ENCODE measurements at regions not wholly inside any gene's neighbourhood (a gene's known extent, or its start where the extent isn't known, plus 50 kb on each side); places are given as distances from the start of the nearest gene placed in this dataset.

DNA sequence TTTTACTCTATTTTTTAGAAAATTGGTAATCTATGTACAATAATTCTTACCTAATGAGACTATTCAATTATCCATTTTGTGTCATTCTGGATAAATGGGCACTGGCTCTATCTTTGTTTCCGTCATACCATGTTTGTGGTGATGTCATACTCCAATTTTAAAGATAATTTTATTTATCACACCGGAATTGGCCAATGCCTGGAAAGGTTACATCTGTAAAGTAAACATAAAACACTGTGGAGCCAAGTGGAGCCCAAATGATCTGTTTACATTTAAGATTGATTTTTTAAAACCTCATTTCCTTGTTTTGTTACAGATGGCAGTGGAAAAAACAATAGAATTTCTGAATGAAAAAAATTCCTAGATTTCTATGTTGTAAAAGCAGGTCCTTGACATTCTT is 120.2 kb upstream of the GPRIN3 start:
- no peaks in the 10 kb centered on the region for H3K36me3 ChIP-seq (ENCODE audit: insufficient read depth, low read length)
- H3K9me3 ChIP-seq (ENCODE audit: control insufficient read depth, insufficient read depth, low read length), result no peaks in the 10 kb centered on the region
- no peak overlapping the region for H3K9ac ChIP-seq (ENCODE audit: low read depth, low read length)
- H3K4me1 ChIP-seq (ENCODE audit: insufficient read depth, low read length), result no peaks in the 10 kb centered on the region

DNA sequence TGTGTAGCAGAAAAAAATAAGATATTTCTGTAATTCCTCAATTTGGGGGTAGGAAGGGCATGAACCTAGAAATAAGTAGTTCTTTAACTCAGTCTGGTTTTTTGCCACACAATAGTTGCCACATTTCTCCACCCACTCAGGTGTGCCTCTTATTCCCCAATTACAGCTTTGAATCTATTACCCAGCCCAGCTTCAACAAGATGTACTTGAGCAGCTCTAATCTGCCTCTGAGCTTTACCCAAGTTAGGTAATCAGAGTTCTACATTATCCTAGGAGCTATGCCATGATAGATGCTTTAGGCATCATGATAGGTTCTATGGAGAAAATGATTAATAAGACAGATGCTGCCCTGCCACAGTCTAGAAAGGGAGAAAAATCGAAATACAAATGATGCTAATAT is 117.4 kb upstream of the GPRIN3 start:
- Histone ChIP-seq H3K9me3 (ENCODE audit: control insufficient read depth, insufficient read depth, low read length) (no peaks in the 10 kb centered on the region), H3K36me3 (ENCODE audit: insufficient read depth, low read length) (no peaks in the 10 kb centered on the region), H3K9ac (ENCODE audit: low read depth, low read length) (no peak overlapping the region), H3K4me1 (ENCODE audit: insufficient read depth, low read length) (no peaks in the 10 kb centered on the region)

DNA sequence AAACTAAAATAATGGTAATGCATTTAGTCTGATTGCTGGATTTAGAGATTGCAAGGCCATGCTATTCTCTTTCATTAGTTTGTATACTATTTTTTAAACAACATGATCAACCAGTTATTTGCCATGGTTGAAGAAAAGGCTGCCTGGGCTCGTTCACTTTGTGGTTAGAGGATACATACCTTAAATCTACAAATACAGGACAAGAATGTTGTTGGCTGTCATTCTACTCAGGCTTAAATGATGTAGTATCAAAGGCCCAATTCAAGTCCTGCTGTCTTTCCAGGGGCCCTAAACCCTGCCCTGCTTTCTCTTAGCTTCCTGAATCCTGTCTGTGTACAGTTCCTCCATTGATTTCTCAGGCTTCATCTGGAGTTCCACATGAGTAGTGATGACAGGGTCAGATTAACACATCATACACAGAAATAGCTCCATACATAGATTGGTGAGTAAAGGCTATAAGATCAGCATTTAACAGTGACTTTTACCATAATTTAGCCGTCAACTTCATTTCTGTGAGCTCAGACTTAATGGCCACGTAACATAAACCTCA is 114.9 kb upstream of the GPRIN3 start:
- peaks cover 9% of the 10 kb centered on the region; the same call in 1 of the 2 replicates for H3K4me1 ChIP-seq (ENCODE audit: insufficient read depth, low read length)
- H3K9me3 ChIP-seq (ENCODE audit: control insufficient read depth, insufficient read depth, low read length), result no peaks in the 10 kb centered on the region
- H3K36me3 ChIP-seq (ENCODE audit: insufficient read depth, low read length), result no peaks in the 10 kb centered on the region
- no peak overlapping the region for H3K9ac ChIP-seq (ENCODE audit: low read depth, low read length)

DNA sequence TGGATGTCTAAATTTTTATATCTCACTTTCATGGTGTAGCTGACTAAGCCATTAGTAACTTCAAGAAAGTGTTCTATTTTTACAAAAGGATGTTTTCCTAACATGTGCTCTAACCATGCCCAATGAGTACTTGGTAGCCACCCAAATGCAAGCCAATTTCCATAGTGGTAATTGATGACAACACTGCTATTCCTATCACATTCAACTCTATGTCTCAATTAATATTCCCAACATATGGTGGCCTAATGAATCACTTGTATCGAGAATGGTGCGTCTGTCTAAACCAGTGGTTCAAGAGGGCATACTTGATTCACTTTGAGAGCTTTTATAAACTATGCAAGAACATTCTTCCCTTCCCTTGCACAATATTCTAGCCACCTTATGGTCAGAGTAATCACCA is 112.9 kb upstream of the GPRIN3 start:
- Histone ChIP-seq H3K9ac (ENCODE audit: low read depth, low read length) (no peak overlapping the region), H3K9me3 (ENCODE audit: control insufficient read depth, insufficient read depth, low read length) (no peaks in the 10 kb centered on the region), H3K4me1 (ENCODE audit: insufficient read depth, low read length) (peaks cover 9% of the 10 kb centered on the region; the same call in 1 of the 2 replicates), H3K36me3 (ENCODE audit: insufficient read depth, low read length) (no peaks in the 10 kb centered on the region)

DNA sequence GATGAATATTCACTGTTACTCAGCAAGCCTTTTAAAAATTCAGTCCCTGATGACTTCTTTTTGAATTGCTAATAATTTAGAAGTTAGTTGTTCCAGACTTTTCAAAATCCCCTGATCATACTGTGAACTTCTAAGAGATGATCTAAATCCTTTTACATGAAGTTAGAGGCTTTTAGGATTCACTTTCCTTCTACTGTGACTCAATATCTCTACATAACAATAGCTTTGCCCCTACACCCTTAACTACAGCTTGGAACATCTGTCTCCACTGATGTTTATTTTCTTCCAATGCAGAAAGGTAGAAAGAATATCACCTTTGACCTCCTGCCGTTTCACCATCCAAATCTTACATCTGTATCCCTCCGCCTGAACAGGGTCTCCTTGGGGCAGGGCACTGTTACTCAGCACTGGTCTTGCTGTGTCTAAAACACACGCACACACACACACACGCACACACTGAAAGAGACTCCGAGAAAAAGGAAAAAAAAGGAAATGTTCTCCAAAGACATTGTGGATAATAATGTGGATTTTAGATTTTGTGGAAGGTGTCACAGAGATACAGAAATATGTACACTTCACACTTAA is 111.6 kb upstream of the GPRIN3 start:
- Histone ChIP-seq H3K4me1 (ENCODE audit: insufficient read depth, low read length) (peaks cover 9% of the 10 kb centered on the region; the same call in 1 of the 2 replicates), H3K36me3 (ENCODE audit: insufficient read depth, low read length) (no peaks in the 10 kb centered on the region), H3K9ac (ENCODE audit: low read depth, low read length) (no peak overlapping the region), H3K9me3 (ENCODE audit: control insufficient read depth, insufficient read depth, low read length) (no peaks in the 10 kb centered on the region)

DNA sequence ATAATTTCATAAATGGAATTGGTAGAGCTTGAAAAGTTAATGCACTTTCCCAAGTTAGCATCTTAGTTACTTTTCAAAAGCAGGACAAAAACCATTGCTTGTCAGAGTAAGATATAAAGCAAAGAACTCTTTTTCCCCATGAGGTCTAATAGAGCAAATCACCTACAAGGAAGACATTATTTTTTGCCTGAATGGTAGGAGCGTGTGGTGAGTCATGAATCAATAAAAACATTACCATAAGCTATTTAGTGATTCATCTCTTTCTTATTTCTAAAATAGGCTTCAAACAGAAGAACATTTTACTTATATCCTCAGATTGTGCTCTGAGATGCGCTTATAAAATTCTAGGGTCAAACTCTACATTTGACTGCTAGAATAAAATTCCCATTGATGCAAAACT is 109.4 kb upstream of the GPRIN3 start:
- H3K9ac ChIP-seq (ENCODE audit: low read depth, low read length), result no peak overlapping the region
- H3K4me1 ChIP-seq (ENCODE audit: insufficient read depth, low read length), result peaks cover 9% of the 10 kb centered on the region; the same call in 1 of the 2 replicates
- no peaks in the 10 kb centered on the region for H3K9me3 ChIP-seq (ENCODE audit: control insufficient read depth, insufficient read depth, low read length)
- no peaks in the 10 kb centered on the region for H3K36me3 ChIP-seq (ENCODE audit: insufficient read depth, low read length)

DNA sequence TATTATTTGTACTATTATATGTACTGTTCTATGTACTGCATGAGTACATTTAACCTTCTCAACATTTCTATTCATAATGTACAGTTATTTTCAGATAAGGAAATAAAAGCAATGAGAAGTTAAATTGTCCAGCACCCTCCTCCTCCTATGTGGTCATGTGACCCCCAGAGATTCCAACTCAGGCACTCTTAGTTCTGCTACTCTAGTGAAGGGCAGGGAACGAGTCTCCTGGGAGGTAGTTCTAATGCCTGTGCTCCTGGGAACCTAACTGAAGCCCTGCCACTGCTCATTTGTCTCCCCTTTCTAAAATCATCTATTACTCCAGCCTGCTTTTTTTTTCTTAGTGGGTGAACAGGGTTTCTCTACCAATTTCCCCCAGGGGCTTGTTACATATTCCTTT is 105.9 kb upstream of the GPRIN3 start:
- no peak overlapping the region for H3K9ac ChIP-seq (ENCODE audit: low read depth, low read length)
- H3K9me3 ChIP-seq (ENCODE audit: control insufficient read depth, insufficient read depth, low read length), result no peaks in the 10 kb centered on the region
- peaks cover 4% of the 10 kb centered on the region; the same call in 1 of the 2 replicates for H3K4me1 ChIP-seq (ENCODE audit: insufficient read depth, low read length)
- H3K36me3 ChIP-seq (ENCODE audit: insufficient read depth, low read length), result no peaks in the 10 kb centered on the region

DNA sequence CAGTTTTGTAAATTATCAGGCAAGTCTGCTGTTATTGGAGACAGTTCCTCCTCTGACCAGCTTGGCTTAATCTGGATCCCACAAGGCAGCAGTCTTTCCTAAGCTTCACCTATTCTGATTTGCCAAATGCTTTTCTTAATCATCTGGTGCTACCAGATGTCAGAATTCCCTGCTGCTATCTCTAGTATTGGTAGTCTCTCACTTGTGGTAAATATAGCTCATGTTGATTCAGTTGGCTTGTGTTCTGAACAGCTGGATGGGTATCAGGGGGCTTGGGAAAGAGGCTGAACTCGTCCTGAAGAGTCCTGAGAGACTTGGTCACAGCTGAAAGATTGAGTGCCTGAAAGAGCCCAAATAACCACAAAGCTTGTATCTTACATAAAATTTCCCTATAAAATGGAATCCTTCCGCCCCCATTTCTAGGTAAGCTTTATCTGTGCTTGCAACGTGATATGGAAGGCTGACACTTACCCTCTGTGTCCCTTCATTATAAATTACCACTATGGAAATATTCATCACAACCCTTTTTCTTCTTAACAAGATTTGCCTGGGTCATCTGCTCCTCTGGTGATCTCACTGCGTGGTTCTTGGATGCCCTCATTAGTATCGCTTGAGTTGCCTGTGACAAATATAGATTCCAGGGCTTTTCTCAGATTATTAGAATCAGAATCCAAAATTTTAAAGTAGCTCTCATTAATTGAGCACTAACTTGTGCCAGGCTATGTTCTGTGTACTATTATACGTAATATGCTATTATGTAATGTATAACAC is 104.1 kb upstream of the GPRIN3 start:
- Histone ChIP-seq H3K4me1 (ENCODE audit: insufficient read depth, low read length) (0 out of 2 replicates have a peak, but pooled peaks cover 4% of the 10 kb centered on the region), H3K36me3 (ENCODE audit: insufficient read depth, low read length) (no peaks in the 10 kb centered on the region), H3K9ac (ENCODE audit: low read depth, low read length) (no peak overlapping the region), H3K9me3 (ENCODE audit: control insufficient read depth, insufficient read depth, low read length) (no peaks in the 10 kb centered on the region)

DNA sequence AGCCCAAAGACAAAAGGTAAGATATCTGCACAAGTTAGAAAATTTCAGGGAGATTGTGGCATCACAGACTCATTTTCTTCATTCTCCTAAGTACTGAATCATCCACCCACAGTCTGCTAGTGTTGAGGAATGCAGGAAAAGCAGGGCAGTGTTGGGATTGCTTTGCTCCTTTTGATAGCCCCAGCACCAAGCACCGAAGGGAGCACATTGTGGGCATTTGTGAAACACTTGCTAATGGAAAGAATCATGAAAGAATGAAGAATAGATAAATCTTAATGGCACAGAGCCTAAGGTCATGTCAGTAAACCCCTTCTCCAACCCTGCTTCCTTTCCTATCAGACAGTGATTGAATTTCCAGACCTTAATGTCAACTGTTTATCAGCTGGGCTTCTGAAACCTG is 103.1 kb upstream of the GPRIN3 start:
- 0 out of 2 replicates have a peak, but pooled peaks cover 4% of the 10 kb centered on the region for H3K4me1 ChIP-seq (ENCODE audit: insufficient read depth, low read length)
- H3K9ac ChIP-seq (ENCODE audit: low read depth, low read length), result no peak overlapping the region
- no peaks in the 10 kb centered on the region for H3K36me3 ChIP-seq (ENCODE audit: insufficient read depth, low read length)
- H3K9me3 ChIP-seq (ENCODE audit: control insufficient read depth, insufficient read depth, low read length), result no peaks in the 10 kb centered on the region

DNA sequence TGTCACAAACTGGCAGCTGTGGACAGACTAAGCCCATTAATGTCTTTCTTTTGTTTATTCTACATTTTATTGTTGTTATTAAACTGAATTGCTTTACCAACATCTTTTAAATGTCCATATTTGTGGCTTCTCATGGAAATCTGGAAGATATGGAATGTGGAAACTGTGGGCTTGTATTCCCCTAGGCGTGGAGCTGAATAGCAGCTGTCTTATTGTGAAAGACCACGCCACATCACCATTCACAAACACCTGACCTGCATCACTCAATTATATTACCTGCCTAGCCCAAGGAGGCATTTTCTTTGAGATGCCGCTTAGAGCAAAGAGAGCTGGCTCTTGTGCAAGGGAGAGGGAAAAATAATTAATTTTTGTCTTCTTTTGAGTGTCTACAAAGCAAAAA is 96.9 kb upstream of the GPRIN3 start:
- no peaks in the 10 kb centered on the region for H3K9me3 ChIP-seq (ENCODE audit: control insufficient read depth, insufficient read depth, low read length)
- H3K4me1 ChIP-seq (ENCODE audit: insufficient read depth, low read length), result peaks cover 9% of the 10 kb centered on the region; the same call in 1 of the 2 replicates
- no peak overlapping the region for H3K9ac ChIP-seq (ENCODE audit: low read depth, low read length)
- no peaks in the 10 kb centered on the region for H3K36me3 ChIP-seq (ENCODE audit: insufficient read depth, low read length)

DNA sequence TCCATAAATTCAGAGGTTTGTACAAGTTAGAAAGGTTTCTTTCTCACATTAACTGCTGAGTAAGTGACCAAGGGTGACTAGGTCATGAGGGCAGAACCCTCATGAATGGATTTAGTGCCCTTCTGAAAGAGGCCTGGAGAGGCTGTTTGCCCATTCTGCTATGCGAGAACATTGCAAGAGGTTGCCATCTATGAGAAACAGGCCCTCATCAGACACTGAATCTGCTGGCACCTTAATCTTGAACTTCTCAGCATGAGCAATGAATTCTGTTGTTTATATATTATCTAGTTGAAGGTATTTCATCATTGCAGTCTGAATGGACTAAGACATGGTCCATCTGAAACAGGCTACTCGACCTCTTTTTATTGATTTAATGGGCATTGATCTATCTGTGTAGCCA is 96.2 kb upstream of the GPRIN3 start:
- H3K4me1 ChIP-seq (ENCODE audit: insufficient read depth, low read length), result peaks cover 10% of the 10 kb centered on the region; the same call in 1 of the 2 replicates
- H3K9me3 ChIP-seq (ENCODE audit: control insufficient read depth, insufficient read depth, low read length), result no peaks in the 10 kb centered on the region
- H3K9ac ChIP-seq (ENCODE audit: low read depth, low read length), result no peak overlapping the region
- H3K36me3 ChIP-seq (ENCODE audit: insufficient read depth, low read length), result no peaks in the 10 kb centered on the region

DNA sequence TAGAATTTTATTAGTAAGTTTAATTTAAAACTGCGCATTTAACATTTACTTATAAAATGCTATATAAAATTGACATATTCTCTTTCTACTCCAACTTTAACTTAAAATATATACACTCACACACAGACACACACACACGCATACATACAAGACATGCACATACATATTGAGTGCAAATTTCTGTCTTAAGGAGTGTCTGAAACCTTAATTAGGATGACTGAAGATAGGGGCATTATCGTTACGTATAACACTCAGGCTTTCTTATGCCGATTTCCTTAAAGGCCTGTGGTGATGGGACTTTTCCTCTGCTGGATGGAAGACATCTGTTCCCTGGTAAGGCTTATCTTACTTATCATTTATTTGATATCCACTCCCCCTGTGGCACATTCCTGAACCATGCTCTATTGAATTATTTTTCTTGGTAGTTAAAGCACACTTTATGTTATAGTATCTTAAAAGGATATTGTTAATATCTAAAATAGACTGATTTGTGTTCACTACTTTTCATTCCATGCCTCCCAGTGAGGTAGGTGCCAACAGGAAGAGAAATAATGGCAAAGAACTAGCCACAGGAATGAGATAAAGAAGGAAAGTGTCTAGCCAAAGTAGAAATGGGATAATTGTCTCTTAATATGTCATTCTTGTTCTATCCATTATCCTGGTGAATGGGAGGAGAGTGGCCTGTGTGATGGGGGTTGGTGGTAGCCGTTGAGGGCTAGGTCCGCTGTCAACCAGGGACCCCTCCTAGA is 92.9 kb upstream of the GPRIN3 start:
- H3K4me1 ChIP-seq (ENCODE audit: insufficient read depth, low read length), result peaks cover 12% of the 10 kb centered on the region; the same call in 1 of the 2 replicates
- no peaks in the 10 kb centered on the region for H3K36me3 ChIP-seq (ENCODE audit: insufficient read depth, low read length)
- H3K9ac ChIP-seq (ENCODE audit: low read depth, low read length), result no peak overlapping the region
- H3K9me3 ChIP-seq (ENCODE audit: control insufficient read depth, insufficient read depth, low read length), result no peaks in the 10 kb centered on the region

DNA sequence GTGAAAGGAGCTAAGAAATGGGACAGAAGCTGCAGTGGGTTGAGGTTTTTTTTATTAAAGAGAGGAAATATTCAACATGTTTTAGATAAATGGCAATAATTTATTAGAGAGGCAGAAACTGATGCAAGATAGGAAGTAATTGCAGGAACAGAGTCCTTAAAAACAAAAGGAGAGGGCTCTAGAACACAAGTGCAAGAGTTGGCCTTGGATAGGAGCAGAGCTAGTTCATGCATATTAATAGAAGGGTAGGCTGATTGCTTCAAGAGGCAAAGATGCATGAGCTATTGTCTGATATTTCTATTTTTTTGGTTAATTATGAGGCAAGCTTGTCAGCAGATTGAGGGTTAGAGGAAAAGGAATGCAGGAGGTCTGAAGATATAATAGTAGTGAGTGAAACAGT is 91.0 kb upstream of the GPRIN3 start:
- no peaks in the 10 kb centered on the region for H3K36me3 ChIP-seq (ENCODE audit: insufficient read depth, low read length)
- H3K9me3 ChIP-seq (ENCODE audit: control insufficient read depth, insufficient read depth, low read length), result no peaks in the 10 kb centered on the region

DNA sequence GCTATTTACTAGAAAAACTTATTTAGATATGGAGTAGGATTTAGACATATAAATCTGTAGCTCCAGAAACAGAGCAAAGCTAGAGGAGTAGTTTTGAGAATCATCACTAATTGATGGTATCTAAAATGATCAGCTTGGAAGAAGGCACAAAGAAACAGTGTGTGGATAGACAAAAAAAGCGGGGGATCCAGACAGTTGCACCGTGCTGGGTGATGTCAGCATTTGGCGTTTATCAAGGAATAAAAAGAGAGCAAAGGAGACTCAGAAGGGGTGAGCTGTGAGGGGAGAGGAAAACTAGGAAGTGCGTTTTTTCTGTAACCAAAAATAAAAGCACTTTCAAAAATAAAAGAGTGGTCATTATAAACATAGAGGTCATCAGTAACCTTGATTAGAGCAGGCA is 90.5 kb upstream of the GPRIN3 start:
- H3K36me3 ChIP-seq (ENCODE audit: insufficient read depth, low read length), result no peaks in the 10 kb centered on the region
- no peaks in the 10 kb centered on the region for H3K9me3 ChIP-seq (ENCODE audit: control insufficient read depth, insufficient read depth, low read length)
- H3K4me1 ChIP-seq (ENCODE audit: insufficient read depth, low read length), result peaks cover 12% of the 10 kb centered on the region; the same call in 1 of the 2 replicates
- H3K9ac ChIP-seq (ENCODE audit: low read depth, low read length), result no peak overlapping the region

More for the DNA sequence above, 91.0 kb upstream of the GPRIN3 start:
- peaks cover 12% of the 10 kb centered on the region; the same call in 1 of the 2 replicates for H3K4me1 ChIP-seq (ENCODE audit: insufficient read depth, low read length)
- no peak overlapping the region for H3K9ac ChIP-seq (ENCODE audit: low read depth, low read length)
